ENCODE measurements at regions not wholly inside any gene's neighbourhood (a gene's known extent, or its start where the extent isn't known, plus 50 kb on each side); places are given as distances from the start of the nearest gene placed in this dataset.

DNA sequence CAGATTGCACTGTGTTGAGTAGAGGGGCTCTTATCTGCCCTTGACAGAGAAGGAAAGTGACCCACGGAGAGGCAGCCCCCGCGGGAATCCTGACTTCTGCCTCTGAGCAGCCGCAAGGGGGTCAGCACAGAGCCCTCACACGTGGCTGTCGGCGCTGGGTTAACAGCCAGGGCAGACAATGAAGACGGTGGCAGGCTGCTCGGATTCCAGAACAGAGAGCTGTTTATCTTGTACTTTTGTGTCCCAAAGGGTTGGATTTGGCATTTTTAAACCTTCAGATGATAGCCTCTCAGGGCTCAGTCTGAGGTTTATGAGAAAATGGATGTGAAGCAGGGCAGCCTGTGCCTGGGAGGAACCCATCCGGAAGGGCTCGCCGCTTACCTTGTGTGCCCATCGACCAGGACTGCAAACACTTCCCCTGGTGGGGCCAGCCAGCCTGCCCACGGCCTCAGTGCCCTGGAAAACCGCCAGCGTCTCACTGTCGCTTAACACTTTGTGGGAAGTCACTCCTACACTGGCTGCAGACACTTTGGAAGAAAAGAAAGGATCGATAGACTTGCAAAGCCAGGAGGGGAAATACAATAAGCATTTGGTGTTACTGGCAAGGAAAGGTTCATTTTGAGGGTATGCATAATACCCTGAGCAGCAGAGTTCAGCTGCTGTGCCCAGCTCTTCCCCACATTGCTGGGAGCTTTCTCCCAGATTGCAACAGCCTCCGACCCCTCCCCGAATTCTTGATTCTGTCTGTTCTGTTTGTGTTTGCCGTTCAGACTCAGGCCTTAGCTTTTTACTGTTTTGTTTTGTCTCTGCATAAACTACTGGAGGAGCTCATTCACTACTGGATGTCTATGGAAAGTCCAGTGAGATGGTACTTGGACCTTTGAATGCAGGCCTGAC is 325.3 kb upstream of the MYT1L start:
- TF ChIP-seq, protein P1, sequence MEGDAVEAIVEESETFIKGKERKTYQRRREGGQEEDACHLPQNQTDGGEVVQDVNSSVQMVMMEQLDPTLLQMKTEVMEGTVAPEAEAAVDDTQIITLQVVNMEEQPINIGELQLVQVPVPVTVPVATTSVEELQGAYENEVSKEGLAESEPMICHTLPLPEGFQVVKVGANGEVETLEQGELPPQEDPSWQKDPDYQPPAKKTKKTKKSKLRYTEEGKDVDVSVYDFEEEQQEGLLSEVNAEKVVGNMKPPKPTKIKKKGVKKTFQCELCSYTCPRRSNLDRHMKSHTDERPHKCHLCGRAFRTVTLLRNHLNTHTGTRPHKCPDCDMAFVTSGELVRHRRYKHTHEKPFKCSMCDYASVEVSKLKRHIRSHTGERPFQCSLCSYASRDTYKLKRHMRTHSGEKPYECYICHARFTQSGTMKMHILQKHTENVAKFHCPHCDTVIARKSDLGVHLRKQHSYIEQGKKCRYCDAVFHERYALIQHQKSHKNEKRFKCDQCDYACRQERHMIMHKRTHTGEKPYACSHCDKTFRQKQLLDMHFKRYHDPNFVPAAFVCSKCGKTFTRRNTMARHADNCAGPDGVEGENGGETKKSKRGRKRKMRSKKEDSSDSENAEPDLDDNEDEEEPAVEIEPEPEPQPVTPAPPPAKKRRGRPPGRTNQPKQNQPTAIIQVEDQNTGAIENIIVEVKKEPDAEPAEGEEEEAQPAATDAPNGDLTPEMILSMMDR (IDR thresholded peaks at IDR 0.05; ENCODE audit: low read depth, low read length, missing input control), result no peak
- TF ChIP-seq FOXA1 (IDR thresholded peaks at IDR 0.05) (no peak), JUND (IDR thresholded peaks at IDR 0.05) (no peak), SP1 (IDR thresholded peaks at IDR 0.05) (no peak)

Measured in liver (tissue), 3 donors.